HepG2 (cell line): ENCODE measurements at regions not wholly inside any gene's neighbourhood (a gene's known extent, or its start where the extent isn't known, plus 50 kb on each side); places are given as distances from the start of the nearest gene placed in this dataset.

Experiments
- ATAC-seq: fragments of 200-7000 bp; cut with Tn5 transposase; 3 replicates; pipeline ENCODE4 v1.9.1; 2020; ENCODE audit warnings: mild to moderate bottlenecking, moderate library complexity
- BruUV-seq: library from RNA; stranded (reverse); fragments of 400-500 nt; replicated peaks from 2 replicates; lab custom pipeline; 2021; lab: Mats Ljungman, UMichigan
- CTCF ChIA-PET: fragments of 300-600 bp; formaldehyde crosslinking; extraction: SDS; loops from one replicate; lab custom pipeline; 2021; ENCODE audit warnings: low total read pairs, inconsistent platforms, low intra/inter-chr PET ratio; lab: Yijun Ruan, JAX
- POLR2A ChIA-PET: fragments of 350-600 bp; sonication (Branson Sonifier 250); formaldehyde crosslinking; loops from one replicate; lab custom pipeline; 2020; ENCODE audit warnings: antibody characterized with exemption, inconsistent platforms; lab: Yijun Ruan, JAX
- DNase-seq: peaks from one replicate; pipeline ENCODE4 v3.0.0-alpha.2; 2015; ENCODE audit warnings: low spot score
- FAIRE-seq: peaks from 3 replicates; lab custom pipeline; 2011; peaks lifted over from hg19 to GRCh38; lab: Jason Lieb, UNC
- H2AFZ ChIP-seq: one replicate; pipeline ENCODE4 v1.6.1; 2011; ENCODE audit warnings: low read length, inconsistent platforms
- H3K27ac ChIP-seq: fragments of 300-600 bp; 3 replicates; pipeline ENCODE4 v1.8.0; 2011; ENCODE audit warnings: mixed run types, mild to moderate bottlenecking, mixed read lengths, low read length, inconsistent platforms; ENCODE audit not compliant: insufficient read depth; ENCODE audit errors: extremely low read length
- H3K27me3 ChIP-seq, 2 experiments: fragments of 200-600 bp in 1 of 2; 2 replicates in 1 of 2; 3 replicates in 1 of 2; pipeline versions ENCODE4 v1.6.0 to v1.8.0; 2011; ENCODE audit warnings: low read length in 2 of 2, mild to moderate bottlenecking in 2 of 2, moderate library complexity in 2 of 2, inconsistent platforms in 1 of 2; ENCODE audit not compliant: insufficient read depth in 2 of 2, control insufficient read depth in 1 of 2
- H3K36me3 ChIP-seq, 2 experiments: fragments of 200-600 bp in 1 of 2; replicated peaks in 1 of 2; 2 replicates in 1 of 2; 3 replicates in 1 of 2; pipeline versions ENCODE4 v1.5.1 to v1.8.0; 2011; ENCODE audit warnings: low read length in 2 of 2, inconsistent platforms in 1 of 2; ENCODE audit not compliant: insufficient read depth in 2 of 2, control insufficient read depth in 1 of 2
- H3K4me1 ChIP-seq: 2 replicates; pipeline ENCODE4 v1.5.1; 2012; ENCODE audit warnings: low read length, inconsistent platforms; ENCODE audit not compliant: insufficient read depth
- H3K4me2 ChIP-seq: 2 replicates; pipeline ENCODE4 v1.6.0; 2011; ENCODE audit warnings: low read depth, low read length, inconsistent platforms
- H3K4me3 ChIP-seq, 3 experiments: fragments of 200-600 bp in 1 of 3; sonication (generic), shearing (Covaris generic) in 1 of 3; replicated peaks in 1 of 3; 2 replicates each; pipeline ENCODE4 v1.5.1; 2011 to 2016; ENCODE audit warnings: low read length in 3 of 3, inconsistent platforms in 2 of 3, low read depth in 2 of 3, mild to moderate bottlenecking in 2 of 3, control low read depth in 1 of 3, mixed read lengths in 1 of 3; ENCODE audit not compliant: insufficient read depth in 1 of 3
- H3K79me2 ChIP-seq: one replicate; pipeline ENCODE4 v1.6.1; 2011; ENCODE audit warnings: low read length, inconsistent platforms; ENCODE audit not compliant: insufficient read depth
- H3K9ac ChIP-seq: 2 replicates; pipeline ENCODE4 v1.6.0; 2011; ENCODE audit warnings: mild to moderate bottlenecking, low read depth, low read length, inconsistent platforms; ENCODE audit not compliant: insufficient read depth
- H3K9me3 ChIP-seq: 2 replicates; pipeline ENCODE4 v1.5.1; 2012; ENCODE audit warnings: mild to moderate bottlenecking, low read length
- H4K20me1 ChIP-seq: 2 replicates; pipeline ENCODE4 v1.6.0; 2011; ENCODE audit warnings: inconsistent platforms, mild to moderate bottlenecking, low read length, moderate library complexity; ENCODE audit not compliant: insufficient read depth
- ETV5 ChIP-seq: IDR thresholded peaks from 2 replicates; pipeline ENCODE4 v1.6.1; 2018; ENCODE audit warnings: missing biosample characterization, missing genetic modification reagents, inconsistent platforms, borderline replicate concordance
- HDAC6 ChIP-seq: fragments of 200-600 bp; sonication (generic); IDR thresholded peaks from 2 replicates; pipeline ENCODE4 v1.7.0; 2017; ENCODE audit warnings: mild to moderate bottlenecking, antibody characterized with exemption, low read length, low read depth
- POLR2G ChIP-seq: fragments of 200-400 bp; formaldehyde crosslinking; IDR thresholded peaks from 2 replicates; pipeline ENCODE4 v1.6.1; 2018; ENCODE audit warnings: mild to moderate bottlenecking, low read depth, low read length, moderate library complexity
- RELA ChIP-seq: sonication (generic); formaldehyde crosslinking; IDR thresholded peaks from 2 replicates; pipeline ENCODE4 v1.4.0; 2020; ENCODE audit warnings: missing genetic modification reagents
- RFX3 ChIP-seq: IDR thresholded peaks from 2 replicates; pipeline ENCODE4 v1.6.1; 2016; ENCODE audit warnings: missing biosample characterization, missing genetic modification reagents
- SAP130 ChIP-seq: IDR thresholded peaks from 2 replicates; pipeline ENCODE4 v1.6.1; 2016; ENCODE audit warnings: low read depth
- SRSF4 ChIP-seq: fragments of 200-400 bp; formaldehyde crosslinking; IDR thresholded peaks from one replicate; pipeline ENCODE4 v1.6.1; 2018; ENCODE audit warnings: mild to moderate bottlenecking, low read depth, low read length, moderate library complexity; ENCODE audit not compliant: poor library complexity, severe bottlenecking
- TBL1XR1 ChIP-seq: fragments of 150-350 bp; IDR thresholded peaks from 2 replicates; pipeline ENCODE4 v1.6.1; 2014; ENCODE audit warnings: borderline replicate concordance, low read length; ENCODE audit not compliant: partially characterized antibody
- ZBTB3 ChIP-seq: sonication (generic); formaldehyde crosslinking; IDR thresholded peaks from 2 replicates; pipeline ENCODE4 v1.4.0; 2020; ENCODE audit warnings: low read depth, mild to moderate bottlenecking, moderate library complexity, missing genetic modification reagents, borderline replicate concordance
- ZFP36L2 ChIP-seq: sonication (generic); formaldehyde crosslinking; IDR thresholded peaks from 2 replicates; pipeline ENCODE4 v1.4.0; 2020; ENCODE audit warnings: missing genetic modification reagents
- ZNF432 ChIP-seq: sonication (generic); formaldehyde crosslinking; IDR thresholded peaks from 2 replicates; pipeline ENCODE4 v1.5.0; 2020; ENCODE audit warnings: missing genetic modification reagents, mild to moderate bottlenecking, borderline replicate concordance
- ZNF703 ChIP-seq: sonication (generic); formaldehyde crosslinking; IDR thresholded peaks from 2 replicates; pipeline ENCODE4 v1.5.1; 2020; ENCODE audit warnings: missing genetic modification reagents, mild to moderate bottlenecking, moderate library complexity, borderline replicate concordance
- WGBS: methylation state at CpG from one replicate; pipeline ENCODE4 v1.1.6; 2017; ENCODE audit warnings: low lambda C conversion rate; 5-methylcytosine and 5-hydroxymethylcytosine counted together
- in situ Hi-C: cut with HindIII; loops from 2 replicates; pipeline ENCODE4 v1.10.0; 2017; ENCODE audit warnings: low pct_unique_long_range_greater_than_20kb; ENCODE audit not compliant: extremely low pct_ligation_motif_present
- intact Hi-C: fragments of 100-400 bp; cut with micrococcal nuclease; formaldehyde crosslinking; loops from one replicate; pipeline ENCODE4 v1.10.0; 2022; ENCODE audit not compliant: unreplicated experiment
- TF ChIP-seq, protein P1 (sequence below): sonication (generic); formaldehyde crosslinking; IDR thresholded peaks from 2 replicates; pipeline ENCODE4 v1.9.0; 2021; ENCODE audit warnings: missing genetic modification reagents, mild to moderate bottlenecking, borderline replicate concordance
- TF ChIP-seq, protein P2 (sequence below): fragments of 450-650 bp; IDR thresholded peaks from 2 replicates; pipeline ENCODE4 v1.6.1; 2016
- TF ChIP-seq, protein P3 (sequence below): sonication (generic); formaldehyde crosslinking; IDR thresholded peaks from 2 replicates; pipeline ENCODE4 v1.8.0; 2022; ENCODE audit warnings: missing genetic modification reagents, mild to moderate bottlenecking, borderline replicate concordance

DNA sequence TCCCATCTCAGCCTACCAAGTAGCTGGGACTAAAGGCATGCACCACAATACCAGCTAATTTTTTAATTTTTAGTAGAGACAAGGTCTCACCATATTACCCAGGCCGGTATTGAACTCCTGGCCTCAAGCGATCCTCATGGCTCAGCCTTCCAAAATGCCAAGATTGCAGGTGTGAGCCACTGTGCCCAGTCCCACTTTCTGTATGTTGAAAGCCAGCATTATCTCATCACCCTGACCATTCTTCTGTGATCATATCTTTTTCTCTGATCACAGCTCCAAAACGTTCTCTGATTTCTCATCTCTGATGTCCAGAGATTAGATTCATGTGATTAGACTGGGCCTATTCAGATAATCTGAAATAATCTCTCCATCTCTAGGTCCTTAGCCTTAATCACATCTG, 337.7 kb downstream of the TPBG start:
- no peaks in the 10 kb centered on the region for H3K4me1 ChIP-seq
- WGBS: 3% methylated on average over 3 of the region's 3 CpGs
- TF ChIP-seq TBL1XR1 (no peak), SAP130 (no peak), RFX3 (no peak), POLR2G (no peak), ZFP36L2 (CRISPR knock-in tag) (no peak), SRSF4 (no peak), ETV5 (CRISPR knock-in tag) (no peak), RELA (CRISPR knock-in tag) (no peak), ZBTB3 (CRISPR knock-in tag) (no peak), ZNF703 (CRISPR knock-in tag) (no peak), HDAC6 (no peak), ZNF432 (CRISPR knock-in tag) (no peak)
- TF ChIP-seq, protein P1, sequence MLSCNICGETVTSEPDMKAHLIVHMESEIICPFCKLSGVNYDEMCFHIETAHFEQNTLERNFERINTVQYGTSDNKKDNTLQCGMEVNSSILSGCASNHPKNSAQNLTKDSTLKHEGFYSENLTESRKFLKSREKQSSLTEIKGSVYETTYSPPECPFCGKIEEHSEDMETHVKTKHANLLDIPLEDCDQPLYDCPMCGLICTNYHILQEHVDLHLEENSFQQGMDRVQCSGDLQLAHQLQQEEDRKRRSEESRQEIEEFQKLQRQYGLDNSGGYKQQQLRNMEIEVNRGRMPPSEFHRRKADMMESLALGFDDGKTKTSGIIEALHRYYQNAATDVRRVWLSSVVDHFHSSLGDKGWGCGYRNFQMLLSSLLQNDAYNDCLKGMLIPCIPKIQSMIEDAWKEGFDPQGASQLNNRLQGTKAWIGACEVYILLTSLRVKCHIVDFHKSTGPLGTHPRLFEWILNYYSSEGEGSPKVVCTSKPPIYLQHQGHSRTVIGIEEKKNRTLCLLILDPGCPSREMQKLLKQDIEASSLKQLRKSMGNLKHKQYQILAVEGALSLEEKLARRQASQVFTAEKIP: no peak
- TF ChIP-seq, protein P2, sequence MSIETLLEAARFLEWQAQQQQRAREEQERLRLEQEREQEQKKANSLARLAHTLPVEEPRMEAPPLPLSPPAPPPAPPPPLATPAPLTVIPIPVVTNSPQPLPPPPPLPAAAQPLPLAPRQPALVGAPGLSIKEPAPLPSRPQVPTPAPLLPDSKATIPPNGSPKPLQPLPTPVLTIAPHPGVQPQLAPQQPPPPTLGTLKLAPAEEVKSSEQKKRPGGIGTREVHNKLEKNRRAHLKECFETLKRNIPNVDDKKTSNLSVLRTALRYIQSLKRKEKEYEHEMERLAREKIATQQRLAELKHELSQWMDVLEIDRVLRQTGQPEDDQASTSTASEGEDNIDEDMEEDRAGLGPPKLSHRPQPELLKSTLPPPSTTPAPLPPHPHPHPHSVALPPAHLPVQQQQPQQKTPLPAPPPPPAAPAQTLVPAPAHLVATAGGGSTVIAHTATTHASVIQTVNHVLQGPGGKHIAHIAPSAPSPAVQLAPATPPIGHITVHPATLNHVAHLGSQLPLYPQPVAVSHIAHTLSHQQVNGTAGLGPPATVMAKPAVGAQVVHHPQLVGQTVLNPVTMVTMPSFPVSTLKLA: no peak
- TF ChIP-seq, protein P3, sequence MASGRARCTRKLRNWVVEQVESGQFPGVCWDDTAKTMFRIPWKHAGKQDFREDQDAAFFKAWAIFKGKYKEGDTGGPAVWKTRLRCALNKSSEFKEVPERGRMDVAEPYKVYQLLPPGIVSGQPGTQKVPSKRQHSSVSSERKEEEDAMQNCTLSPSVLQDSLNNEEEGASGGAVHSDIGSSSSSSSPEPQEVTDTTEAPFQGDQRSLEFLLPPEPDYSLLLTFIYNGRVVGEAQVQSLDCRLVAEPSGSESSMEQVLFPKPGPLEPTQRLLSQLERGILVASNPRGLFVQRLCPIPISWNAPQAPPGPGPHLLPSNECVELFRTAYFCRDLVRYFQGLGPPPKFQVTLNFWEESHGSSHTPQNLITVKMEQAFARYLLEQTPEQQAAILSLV (CRISPR knock-in tag): no peak

More for the DNA sequence above, 337.7 kb downstream of the TPBG start:
- POLR2A ChIA-PET: no interaction called here
- in situ Hi-C loops (no loop called here), intact Hi-C loops (no loop called here)
- Histone ChIP-seq H3K79me2 (no peaks in the 10 kb centered on the region), H3K4me2 (no peak overlapping the region), H3K27me3 (no peaks in the 10 kb centered on the region), H4K20me1 (no peaks in the 10 kb centered on the region), H3K9me3 (peaks cover 6% of the 10 kb centered on the region), H3K4me3 (no peak overlapping the region), H3K27ac (no peak overlapping the region), H3K36me3 (no peaks in the 10 kb centered on the region), H2AFZ (no peak overlapping the region), H3K9ac (no peak overlapping the region)
- BruUV-seq: no TSS peak
- ATAC-seq (no peak), FAIRE-seq (no peak), DNase-seq (no peak)
- CTCF ChIA-PET: no interaction called here
